ENCODE measurements at regions not wholly inside any gene's neighbourhood (a gene's known extent, or its start where the extent isn't known, plus 50 kb on each side); places are given as distances from the start of the nearest gene placed in this dataset.

GRCh38 chr9:13439685-13440476 is 160.4 kb upstream of the MPDZ start:
- TF ChIP-seq EZH2 (IDR thresholded peaks at IDR 0.05) (no peak), POLR2AphosphoS5 (IDR thresholded peaks at IDR 0.05; ENCODE audit: borderline replicate concordance, low read depth, low read length) (no peak)

Data from SK-N-MC (cell line).